ENCODE measurements at regions not wholly inside any gene's neighbourhood (a gene's known extent, or its start where the extent isn't known, plus 50 kb on each side); places are given as distances from the start of the nearest gene placed in this dataset.

- POLR2A ChIA-PET (ENCODE audit: low non-redundant PET) = no interaction called here
- TF ChIP-seq CTCF (conservative IDR thresholded peaks at IDR 0.05; ENCODE audit: low read depth, low read length) = no peak
- TF ChIP-seq EZH2 (IDR thresholded peaks at IDR 0.05; ENCODE audit: borderline replicate concordance, low read depth, low read length, poor library complexity, severe bottlenecking) = no peak
- intact Hi-C loops (cut with micrococcal nuclease; ENCODE audit: unreplicated experiment) = no loop called here
- Histone ChIP-seq H3K4me3 (ENCODE audit: low read depth, low read length, poor library complexity, severe bottlenecking) (no peak overlapping the region), H3K27me3 (replicated peaks; ENCODE audit: insufficient read depth, low read depth, low read length, poor library complexity) (no peaks in the 10 kb centered on the region), H3K4me1 (ENCODE audit: insufficient read depth, low read length, poor library complexity, severe bottlenecking) (no peaks in the 10 kb centered on the region), H3K9me3 (ENCODE audit: low read depth, low read length, poor library complexity, severe bottlenecking) (no peaks in the 10 kb centered on the region), H3K27ac (ENCODE audit: low read depth, low read length, poor library complexity, severe bottlenecking) (no peak overlapping the region), H3K36me3 (ENCODE audit: insufficient read depth, low read length, poor library complexity, severe bottlenecking) (no peaks in the 10 kb centered on the region)
- BruUV-seq (replicated peaks) = no TSS peak
- DNase-seq (ENCODE audit: low spot score) = no peak
- CTCF ChIA-PET = no interaction called here
Observed at GRCh38 chr3:66706890-66707289, 206.1 kb upstream of the LRIG1 start.

- no peaks in the 10 kb centered on the region for H3K36me3 ChIP-seq (ENCODE audit: insufficient read depth, low read length, poor library complexity, severe bottlenecking)
- H3K27ac ChIP-seq (ENCODE audit: low read depth, low read length, poor library complexity, severe bottlenecking) = no peak overlapping the region
- BruUV-seq (replicated peaks) = no TSS peak
- intact Hi-C loops (cut with micrococcal nuclease; ENCODE audit: unreplicated experiment) = no loop called here
- POLR2A ChIA-PET (ENCODE audit: low non-redundant PET) = no interaction called here
- CTCF ChIA-PET = no interaction called here
- TF ChIP-seq EZH2 (IDR thresholded peaks at IDR 0.05; ENCODE audit: borderline replicate concordance, low read depth, low read length, poor library complexity, severe bottlenecking) = no peak
- TF ChIP-seq CTCF (conservative IDR thresholded peaks at IDR 0.05; ENCODE audit: low read depth, low read length) = no peak
- H3K9me3 ChIP-seq (ENCODE audit: low read depth, low read length, poor library complexity, severe bottlenecking) = no peaks in the 10 kb centered on the region
- H3K4me1 ChIP-seq (ENCODE audit: insufficient read depth, low read length, poor library complexity, severe bottlenecking) = no peaks in the 10 kb centered on the region
- H3K4me3 ChIP-seq (ENCODE audit: low read depth, low read length, poor library complexity, severe bottlenecking) = no peak overlapping the region
- no peak for DNase-seq (ENCODE audit: low spot score)
- H3K27me3 ChIP-seq (replicated peaks; ENCODE audit: insufficient read depth, low read depth, low read length, poor library complexity) = no peaks in the 10 kb centered on the region
Observed at GRCh38 chr3:66709532-66709931, 208.7 kb upstream of the LRIG1 start.

- intact Hi-C loops (cut with micrococcal nuclease; ENCODE audit: unreplicated experiment) = no loop called here
- Histone ChIP-seq H3K4me1 (ENCODE audit: insufficient read depth, low read length, poor library complexity, severe bottlenecking) (no peaks in the 10 kb centered on the region), H3K27me3 (replicated peaks; ENCODE audit: insufficient read depth, low read depth, low read length, poor library complexity) (no peaks in the 10 kb centered on the region), H3K9me3 (ENCODE audit: low read depth, low read length, poor library complexity, severe bottlenecking) (no peaks in the 10 kb centered on the region), H3K27ac (ENCODE audit: low read depth, low read length, poor library complexity, severe bottlenecking) (no peak overlapping the region), H3K36me3 (ENCODE audit: insufficient read depth, low read length, poor library complexity, severe bottlenecking) (no peaks in the 10 kb centered on the region), H3K4me3 (ENCODE audit: low read depth, low read length, poor library complexity, severe bottlenecking) (no peak overlapping the region)
- ChIA-PET POLR2A (ENCODE audit: low non-redundant PET) (no interaction called here), CTCF (no interaction called here)
- TF ChIP-seq EZH2 (IDR thresholded peaks at IDR 0.05; ENCODE audit: borderline replicate concordance, low read depth, low read length, poor library complexity, severe bottlenecking) (no peak), CTCF (conservative IDR thresholded peaks at IDR 0.05; ENCODE audit: low read depth, low read length) (no peak)
- BruUV-seq (replicated peaks) = no TSS peak
- DNase-seq (ENCODE audit: low spot score) = no peak
Observed at GRCh38 chr3:66712210-66712609, 211.4 kb upstream of the LRIG1 start.
